HEK293 (cell line): ENCODE measurements at regions not wholly inside any gene's neighbourhood (a gene's known extent, or its start where the extent isn't known, plus 50 kb on each side); places are given as distances from the start of the nearest gene placed in this dataset.

Experiments
- CTCF ChIA-PET: fragments of 350-600 bp; formaldehyde crosslinking; extraction: SDS; loops from one replicate; lab custom pipeline; 2021; ENCODE audit warnings: antibody characterized with exemption; lab: Yijun Ruan, JAX
- POLR2A ChIA-PET: fragments of 300-600 bp; formaldehyde crosslinking; extraction: SDS; loops from one replicate; lab custom pipeline; 2020; ENCODE audit warnings: antibody characterized with exemption, inconsistent platforms; lab: Yijun Ruan, JAX
- H3K27ac ChIP-seq: fragments of 200-500 bp; sonication (Bioruptor generic); 2 replicates; pipeline ENCODE4 v1.5.1; 2014; ENCODE audit warnings: low read depth, low read length, control low read depth, inconsistent platforms; ENCODE audit errors: extremely low read depth
- H3K36me3 ChIP-seq, 2 experiments: fragments of 200-500 bp in 1 of 2; sonication (Bioruptor generic) in 1 of 2; 1 replicate in 1 of 2; 2 replicates in 1 of 2; pipeline ENCODE4 v1.5.1; 2014 to 2017; ENCODE audit warnings: inconsistent platforms in 2 of 2, low read length in 2 of 2; ENCODE audit not compliant: control insufficient read depth in 2 of 2, insufficient read depth in 1 of 2
- H3K4me1 ChIP-seq: fragments of 200-500 bp; sonication (Bioruptor generic); 2 replicates; pipeline ENCODE4 v1.5.1; 2014; ENCODE audit warnings: mild to moderate bottlenecking, low read length, inconsistent platforms; ENCODE audit not compliant: control insufficient read depth, insufficient read depth
- H3K4me3 ChIP-seq: 2 replicates; pipeline ENCODE4 v1.5.1; 2011; ENCODE audit warnings: low read depth, mild to moderate bottlenecking, control low read depth, low read length, moderate library complexity
- H3K9me3 ChIP-seq: fragments of 200-500 bp; sonication (Bioruptor generic); 2 replicates; pipeline ENCODE4 v1.5.1; 2014; ENCODE audit warnings: low read depth, low read length, inconsistent platforms; ENCODE audit not compliant: control insufficient read depth, insufficient read depth
- MYNN ChIP-seq: fragments of 450-650 bp; formaldehyde crosslinking; IDR thresholded peaks from 2 replicates; pipeline ENCODE4 v1.5.1; 2016; ENCODE audit warnings: missing biosample characterization, missing genetic modification characterization, borderline replicate concordance
- OSR2 ChIP-seq: fragments of 450-650 bp; formaldehyde crosslinking; IDR thresholded peaks from 2 replicates; pipeline ENCODE4 v1.5.1; 2016; ENCODE audit warnings: missing biosample characterization, missing genetic modification characterization
- REPIN1 ChIP-seq: fragments of 450-650 bp; formaldehyde crosslinking; IDR thresholded peaks from 2 replicates; pipeline ENCODE4 v1.5.1; 2017; ENCODE audit warnings: missing biosample characterization, missing genetic modification characterization, low read depth
- SP3 ChIP-seq: fragments of 450-650 bp; formaldehyde crosslinking; IDR thresholded peaks from 2 replicates; pipeline ENCODE4 v1.5.1; 2016; ENCODE audit warnings: missing biosample characterization, missing genetic modification characterization
- TRIM28 ChIP-seq: IDR thresholded peaks from 2 replicates; pipeline ENCODE4 v1.6.1; 2011; ENCODE audit warnings: low read length, control low read depth, borderline replicate concordance
- YY2 ChIP-seq: fragments of 450-650 bp; formaldehyde crosslinking; IDR thresholded peaks from 2 replicates; pipeline ENCODE4 v1.5.1; 2016; ENCODE audit warnings: missing biosample characterization, missing genetic modification characterization
- ZBTB7A ChIP-seq: fragments of 450-650 bp; formaldehyde crosslinking; IDR thresholded peaks from 2 replicates; pipeline ENCODE4 v1.5.1; 2016; ENCODE audit warnings: low read depth, missing biosample characterization, missing genetic modification characterization
- ZFP41 ChIP-seq: fragments of 450-650 bp; formaldehyde crosslinking; IDR thresholded peaks from 2 replicates; pipeline ENCODE4 v1.5.1; 2016; ENCODE audit warnings: missing biosample characterization, missing genetic modification characterization, borderline replicate concordance
- ZNF121 ChIP-seq: fragments of 450-650 bp; formaldehyde crosslinking; IDR thresholded peaks from 2 replicates; pipeline ENCODE4 v1.5.1; 2016; ENCODE audit warnings: missing biosample characterization, missing genetic modification characterization
- ZNF266 ChIP-seq: fragments of 450-650 bp; formaldehyde crosslinking; IDR thresholded peaks from 2 replicates; pipeline ENCODE4 v1.5.1; 2016; ENCODE audit warnings: missing biosample characterization, missing genetic modification characterization, low read depth
- ZNF335 ChIP-seq: fragments of 450-650 bp; formaldehyde crosslinking; conservative IDR thresholded peaks from 2 replicates; pipeline ENCODE4 v1.5.1; 2016; ENCODE audit warnings: missing biosample characterization, missing genetic modification characterization
- ZNF350 ChIP-seq: fragments of 450-650 bp; formaldehyde crosslinking; IDR thresholded peaks from 2 replicates; pipeline ENCODE4 v1.5.0; 2017; ENCODE audit warnings: missing biosample characterization, mild to moderate bottlenecking, missing genetic modification characterization
- ZNF394 ChIP-seq: fragments of 450-650 bp; formaldehyde crosslinking; IDR thresholded peaks from 2 replicates; pipeline ENCODE4 v1.5.1; 2016; ENCODE audit warnings: missing biosample characterization, missing genetic modification characterization, mild to moderate bottlenecking, moderate library complexity, borderline replicate concordance
- ZNF404 ChIP-seq: fragments of 450-650 bp; formaldehyde crosslinking; IDR thresholded peaks from 2 replicates; pipeline ENCODE4 v1.5.1; 2017; ENCODE audit warnings: missing biosample characterization, missing genetic modification characterization
- ZNF473 ChIP-seq: fragments of 450-650 bp; formaldehyde crosslinking; IDR thresholded peaks from 2 replicates; pipeline ENCODE4 v1.5.1; 2017; ENCODE audit warnings: missing biosample characterization, missing genetic modification characterization
- ZNF558 ChIP-seq: fragments of 450-650 bp; formaldehyde crosslinking; IDR thresholded peaks from 2 replicates; pipeline ENCODE4 v1.5.1; 2016; ENCODE audit warnings: missing biosample characterization, missing genetic modification characterization
- ZNF626 ChIP-seq: fragments of 450-650 bp; sonication (Bioruptor Pico); formaldehyde crosslinking; IDR thresholded peaks from 2 replicates; pipeline ENCODE4 v1.5.1; 2018; ENCODE audit warnings: missing biosample characterization, missing genetic modification characterization, inconsistent platforms
- ZNF654 ChIP-seq: fragments of 450-650 bp; formaldehyde crosslinking; IDR thresholded peaks from 2 replicates; pipeline ENCODE4 v1.5.1; 2016; ENCODE audit warnings: low read depth, missing biosample characterization, missing genetic modification characterization
- ZNF664 ChIP-seq: fragments of 450-650 bp; formaldehyde crosslinking; IDR thresholded peaks from 2 replicates; pipeline ENCODE4 v1.5.1; 2016; ENCODE audit warnings: missing biosample characterization, missing genetic modification characterization
- ZNF677 ChIP-seq: fragments of 450-650 bp; IDR thresholded peaks from 2 replicates; pipeline ENCODE4 v1.5.0; 2018; ENCODE audit warnings: missing biosample characterization, mild to moderate bottlenecking, missing genetic modification characterization, moderate library complexity
- ZNF837 ChIP-seq: fragments of 450-650 bp; formaldehyde crosslinking; IDR thresholded peaks from 2 replicates; pipeline ENCODE4 v1.5.1; 2016; ENCODE audit warnings: missing biosample characterization, missing genetic modification characterization
- TF ChIP-seq, protein P1 (sequence below): fragments of 450-650 bp; formaldehyde crosslinking; IDR thresholded peaks from 2 replicates; pipeline ENCODE4 v1.5.1; 2016; ENCODE audit warnings: missing biosample characterization, missing genetic modification characterization, low read depth
- TF ChIP-seq, protein P2 (sequence below): fragments of 450-650 bp; formaldehyde crosslinking; IDR thresholded peaks from 2 replicates; pipeline ENCODE4 v1.5.1; 2016; ENCODE audit warnings: missing biosample characterization, missing genetic modification characterization
- TF ChIP-seq, protein P3 (sequence below): fragments of 450-650 bp; formaldehyde crosslinking; IDR thresholded peaks from 2 replicates; pipeline ENCODE4 v1.5.1; 2016; ENCODE audit warnings: missing biosample characterization, missing genetic modification characterization
- TF ChIP-seq, protein P4 (sequence below): fragments of 450-650 bp; formaldehyde crosslinking; IDR thresholded peaks from 2 replicates; pipeline ENCODE4 v1.5.1; 2016; ENCODE audit warnings: missing biosample characterization, missing genetic modification characterization
- TF ChIP-seq, protein P5 (sequence below): fragments of 450-650 bp; formaldehyde crosslinking; IDR thresholded peaks from 2 replicates; pipeline ENCODE4 v1.5.1; 2016; ENCODE audit warnings: missing biosample characterization, missing genetic modification characterization
- TF ChIP-seq, protein P6 (sequence below): fragments of 450-650 bp; formaldehyde crosslinking; optimal IDR thresholded peaks from 2 replicates; pipeline ENCODE3; 2016; ENCODE audit warnings: missing biosample characterization, mild to moderate bottlenecking, missing genetic modification characterization

DNA sequence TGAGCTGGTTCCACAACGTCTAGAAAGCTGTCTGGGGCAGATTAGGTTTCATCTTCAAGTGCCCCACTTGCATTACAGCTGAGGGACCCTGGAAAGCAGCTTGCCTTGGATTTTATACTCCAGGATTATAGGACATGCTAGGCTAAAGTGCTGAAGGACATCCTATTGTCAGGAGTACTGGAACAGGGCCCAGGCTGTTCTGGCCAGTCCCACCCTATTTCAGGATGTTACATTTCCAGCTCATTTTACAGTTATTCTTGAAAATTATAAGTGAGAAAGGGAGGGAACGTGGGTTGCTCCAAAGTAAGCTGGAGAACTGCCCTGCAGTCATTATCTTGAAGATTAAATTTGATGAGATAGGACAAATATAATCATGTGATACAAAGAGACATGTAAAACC is 71.0 kb upstream of the UGT8 start (continued):
- TF ChIP-seq TRIM28, result no peak

DNA sequence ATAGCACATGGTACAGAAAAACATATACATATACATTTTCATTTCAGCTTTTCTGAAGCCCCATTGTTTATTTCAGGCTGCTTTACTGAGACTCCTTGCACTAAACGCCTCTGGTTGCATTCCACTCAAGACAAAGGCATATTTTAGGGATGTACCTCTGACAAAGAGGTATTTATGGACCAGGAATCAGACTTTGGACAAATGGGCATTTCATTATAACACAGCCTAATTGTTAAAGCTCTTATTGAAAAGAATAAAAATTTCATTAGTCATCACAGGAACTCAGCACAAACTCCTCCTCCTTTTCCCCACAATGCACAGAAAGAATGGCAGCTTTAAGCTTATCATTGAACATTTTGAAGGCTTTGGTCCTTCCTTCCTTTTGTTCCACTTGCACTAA is 62.9 kb upstream of the UGT8 start:
- TF ChIP-seq ZNF473 (tag by site-specific recombination) (no peak), ZBTB7A (no peak), MYNN (tag by site-specific recombination) (no peak), SP3 (tag by site-specific recombination) (no peak), ZNF677 (tag by site-specific recombination) (no peak), ZNF394 (tag by site-specific recombination) (no peak), ZNF654 (no peak), YY2 (tag by site-specific recombination) (no peak), ZFP41 (tag by site-specific recombination) (no peak), REPIN1 (no peak), ZNF558 (tag by site-specific recombination) (no peak), ZNF335 (no peak), OSR2 (no peak), ZNF404 (tag by site-specific recombination) (no peak)
- TF ChIP-seq, protein P1, sequence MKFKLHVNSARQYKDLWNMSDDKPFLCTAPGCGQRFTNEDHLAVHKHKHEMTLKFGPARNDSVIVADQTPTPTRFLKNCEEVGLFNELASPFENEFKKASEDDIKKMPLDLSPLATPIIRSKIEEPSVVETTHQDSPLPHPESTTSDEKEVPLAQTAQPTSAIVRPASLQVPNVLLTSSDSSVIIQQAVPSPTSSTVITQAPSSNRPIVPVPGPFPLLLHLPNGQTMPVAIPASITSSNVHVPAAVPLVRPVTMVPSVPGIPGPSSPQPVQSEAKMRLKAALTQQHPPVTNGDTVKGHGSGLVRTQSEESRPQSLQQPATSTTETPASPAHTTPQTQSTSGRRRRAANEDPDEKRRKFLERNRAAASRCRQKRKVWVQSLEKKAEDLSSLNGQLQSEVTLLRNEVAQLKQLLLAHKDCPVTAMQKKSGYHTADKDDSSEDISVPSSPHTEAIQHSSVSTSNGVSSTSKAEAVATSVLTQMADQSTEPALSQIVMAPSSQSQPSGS (tag by site-specific recombination), result no peak
- TF ChIP-seq, protein P2, sequence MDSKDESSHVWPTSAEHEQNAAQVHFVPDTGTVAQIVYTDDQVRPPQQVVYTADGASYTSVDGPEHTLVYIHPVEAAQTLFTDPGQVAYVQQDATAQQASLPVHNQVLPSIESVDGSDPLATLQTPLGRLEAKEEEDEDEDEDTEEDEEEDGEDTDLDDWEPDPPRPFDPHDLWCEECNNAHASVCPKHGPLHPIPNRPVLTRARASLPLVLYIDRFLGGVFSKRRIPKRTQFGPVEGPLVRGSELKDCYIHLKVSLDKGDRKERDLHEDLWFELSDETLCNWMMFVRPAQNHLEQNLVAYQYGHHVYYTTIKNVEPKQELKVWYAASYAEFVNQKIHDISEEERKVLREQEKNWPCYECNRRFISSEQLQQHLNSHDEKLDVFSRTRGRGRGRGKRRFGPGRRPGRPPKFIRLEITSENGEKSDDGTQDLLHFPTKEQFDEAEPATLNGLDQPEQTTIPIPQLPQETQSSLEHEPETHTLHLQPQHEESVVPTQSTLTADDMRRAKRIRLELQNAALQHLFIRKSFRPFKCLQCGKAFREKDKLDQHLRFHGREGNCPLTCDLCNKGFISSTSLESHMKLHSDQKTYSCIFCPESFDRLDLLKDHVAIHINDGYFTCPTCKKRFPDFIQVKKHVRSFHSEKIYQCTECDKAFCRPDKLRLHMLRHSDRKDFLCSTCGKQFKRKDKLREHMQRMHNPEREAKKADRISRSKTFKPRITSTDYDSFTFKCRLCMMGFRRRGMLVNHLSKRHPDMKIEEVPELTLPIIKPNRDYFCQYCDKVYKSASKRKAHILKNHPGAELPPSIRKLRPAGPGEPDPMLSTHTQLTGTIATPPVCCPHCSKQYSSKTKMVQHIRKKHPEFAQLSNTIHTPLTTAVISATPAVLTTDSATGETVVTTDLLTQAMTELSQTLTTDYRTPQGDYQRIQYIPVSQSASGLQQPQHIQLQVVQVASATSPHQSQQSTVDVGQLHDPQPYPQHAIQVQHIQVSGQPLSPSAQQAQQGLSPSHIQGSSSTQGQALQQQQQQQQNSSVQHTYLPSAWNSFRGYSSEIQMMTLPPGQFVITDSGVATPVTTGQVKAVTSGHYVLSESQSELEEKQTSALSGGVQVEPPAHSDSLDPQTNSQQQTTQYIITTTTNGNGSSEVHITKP (tag by site-specific recombination), result no peak
- TF ChIP-seq, protein P3, sequence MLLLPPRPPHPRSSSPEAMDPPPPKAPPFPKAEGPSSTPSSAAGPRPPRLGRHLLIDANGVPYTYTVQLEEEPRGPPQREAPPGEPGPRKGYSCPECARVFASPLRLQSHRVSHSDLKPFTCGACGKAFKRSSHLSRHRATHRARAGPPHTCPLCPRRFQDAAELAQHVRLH (tag by site-specific recombination), result no peak
- TF ChIP-seq, protein P4, sequence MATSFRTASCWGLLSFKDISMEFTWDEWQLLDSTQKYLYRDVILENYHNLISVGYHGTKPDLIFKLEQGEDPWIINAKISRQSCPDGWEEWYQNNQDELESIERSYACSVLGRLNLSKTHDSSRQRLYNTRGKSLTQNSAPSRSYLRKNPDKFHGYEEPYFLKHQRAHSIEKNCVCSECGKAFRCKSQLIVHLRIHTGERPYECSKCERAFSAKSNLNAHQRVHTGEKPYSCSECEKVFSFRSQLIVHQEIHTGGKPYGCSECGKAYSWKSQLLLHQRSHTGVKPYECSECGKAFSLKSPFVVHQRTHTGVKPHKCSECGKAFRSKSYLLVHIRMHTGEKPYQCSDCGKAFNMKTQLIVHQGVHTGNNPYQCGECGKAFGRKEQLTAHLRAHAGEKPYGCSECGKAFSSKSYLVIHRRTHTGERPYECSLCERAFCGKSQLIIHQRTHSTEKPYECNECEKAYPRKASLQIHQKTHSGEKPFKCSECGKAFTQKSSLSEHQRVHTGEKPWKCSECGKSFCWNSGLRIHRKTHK (tag by site-specific recombination), result no peak
- TF ChIP-seq, all 188 proteins: peak for 0
- CTCF ChIA-PET, result no interaction called here
- H3K4me1 ChIP-seq, result no peaks in the 10 kb centered on the region
- POLR2A ChIA-PET, result no interaction called here
- H3K4me3 ChIP-seq, result no peak overlapping the region
- no peaks in the 10 kb centered on the region for H3K9me3 ChIP-seq
- H3K36me3 ChIP-seq, result no peaks in the 10 kb centered on the region
- H3K27ac ChIP-seq, result no peak overlapping the region

DNA sequence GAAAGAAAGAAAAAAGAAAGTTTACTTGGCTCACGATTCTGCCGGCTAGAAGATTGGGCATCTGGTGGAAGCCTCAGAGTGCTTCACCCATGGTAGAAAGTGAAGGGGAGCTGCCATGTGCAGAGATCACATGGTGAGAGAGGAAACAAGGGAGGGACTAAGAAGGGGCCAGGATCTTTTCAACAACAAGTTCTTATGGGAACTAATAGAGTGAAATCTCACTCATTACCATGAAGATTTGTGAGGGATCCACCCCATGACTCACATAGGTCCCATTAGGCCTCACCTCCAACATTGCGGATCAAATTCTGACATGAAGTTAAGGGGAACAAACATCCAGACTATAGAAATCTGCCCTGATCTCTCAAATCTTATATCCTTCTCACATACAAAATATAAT is 61.3 kb upstream of the UGT8 start:
- H3K4me3 ChIP-seq, result no peak overlapping the region
- POLR2A ChIA-PET, result no interaction called here
- no peaks in the 10 kb centered on the region for H3K9me3 ChIP-seq
- no peaks in the 10 kb centered on the region for H3K4me1 ChIP-seq
- no peaks in the 10 kb centered on the region for H3K36me3 ChIP-seq
- H3K27ac ChIP-seq, result no peak overlapping the region
- CTCF ChIA-PET, result no interaction called here
- no peak for TF ChIP-seq ZNF121 (tag by site-specific recombination)
- TF ChIP-seq, protein P5, sequence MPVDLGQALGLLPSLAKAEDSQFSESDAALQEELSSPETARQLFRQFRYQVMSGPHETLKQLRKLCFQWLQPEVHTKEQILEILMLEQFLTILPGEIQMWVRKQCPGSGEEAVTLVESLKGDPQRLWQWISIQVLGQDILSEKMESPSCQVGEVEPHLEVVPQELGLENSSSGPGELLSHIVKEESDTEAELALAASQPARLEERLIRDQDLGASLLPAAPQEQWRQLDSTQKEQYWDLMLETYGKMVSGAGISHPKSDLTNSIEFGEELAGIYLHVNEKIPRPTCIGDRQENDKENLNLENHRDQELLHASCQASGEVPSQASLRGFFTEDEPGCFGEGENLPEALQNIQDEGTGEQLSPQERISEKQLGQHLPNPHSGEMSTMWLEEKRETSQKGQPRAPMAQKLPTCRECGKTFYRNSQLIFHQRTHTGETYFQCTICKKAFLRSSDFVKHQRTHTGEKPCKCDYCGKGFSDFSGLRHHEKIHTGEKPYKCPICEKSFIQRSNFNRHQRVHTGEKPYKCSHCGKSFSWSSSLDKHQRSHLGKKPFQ (tag by site-specific recombination), result no peak
- no peak for TF ChIP-seq ZNF266 (tag by site-specific recombination)
- TF ChIP-seq ZNF626 (tag by site-specific recombination), result no peak
- no peak for TF ChIP-seq ZNF664
- TF ChIP-seq, protein P6, sequence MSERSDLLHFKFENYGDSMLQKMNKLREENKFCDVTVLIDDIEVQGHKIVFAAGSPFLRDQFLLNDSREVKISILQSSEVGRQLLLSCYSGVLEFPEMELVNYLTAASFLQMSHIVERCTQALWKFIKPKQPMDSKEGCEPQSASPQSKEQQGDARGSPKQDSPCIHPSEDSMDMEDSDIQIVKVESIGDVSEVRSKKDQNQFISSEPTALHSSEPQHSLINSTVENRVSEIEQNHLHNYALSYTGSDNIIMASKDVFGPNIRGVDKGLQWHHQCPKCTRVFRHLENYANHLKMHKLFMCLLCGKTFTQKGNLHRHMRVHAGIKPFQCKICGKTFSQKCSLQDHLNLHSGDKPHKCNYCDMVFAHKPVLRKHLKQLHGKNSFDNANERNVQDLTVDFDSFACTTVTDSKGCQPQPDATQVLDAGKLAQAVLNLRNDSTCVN (tag by site-specific recombination), result no peak
- no peak for TF ChIP-seq ZNF350 (tag by site-specific recombination)
- TF ChIP-seq SP3 (tag by site-specific recombination), result no peak
- no peak for TF ChIP-seq ZNF837 (tag by site-specific recombination)
